Muscle of leg (tissue), 3 donors: ENCODE measurements at regions not wholly inside any gene's neighbourhood (a gene's known extent, or its start where the extent isn't known, plus 50 kb on each side); places are given as distances from the start of the nearest gene placed in this dataset.

Source experiments
- DNase-seq: peaks from one replicate; pipeline ENCODE4 v3.0.0; 2013
- H3K27ac ChIP-seq: one replicate; pipeline ENCODE4 v1.5.1; 2013; ENCODE audit warnings: mild to moderate bottlenecking, low read length, control low read depth
- H3K27me3 ChIP-seq: one replicate; pipeline ENCODE4 v1.6.1; 2013; ENCODE audit warnings: low read length; ENCODE audit not compliant: control insufficient read depth, insufficient read depth
- H3K36me3 ChIP-seq: one replicate; pipeline ENCODE4 v1.6.1; 2013; ENCODE audit warnings: low read length; ENCODE audit not compliant: control insufficient read depth, insufficient read depth
- H3K4me1 ChIP-seq: one replicate; pipeline ENCODE4 v1.6.1; 2013; ENCODE audit warnings: low read length; ENCODE audit not compliant: control insufficient read depth, insufficient read depth
- H3K4me3 ChIP-seq: one replicate; pipeline ENCODE4 v1.5.1; 2013; ENCODE audit warnings: low read length, control low read depth
- H3K9me3 ChIP-seq: replicated peaks from 2 replicates; pipeline ENCODE4 v1.6.1; 2013; ENCODE audit warnings: low read depth, low read length; ENCODE audit not compliant: control insufficient read depth
- WGBS: methylation state at CpG from one replicate; pipeline ENCODE4 v1.1.5; 2013; ENCODE audit warnings: missing lambda C conversion rate; ENCODE audit not compliant: insufficient coverage; 5-methylcytosine and 5-hydroxymethylcytosine counted together

DNA sequence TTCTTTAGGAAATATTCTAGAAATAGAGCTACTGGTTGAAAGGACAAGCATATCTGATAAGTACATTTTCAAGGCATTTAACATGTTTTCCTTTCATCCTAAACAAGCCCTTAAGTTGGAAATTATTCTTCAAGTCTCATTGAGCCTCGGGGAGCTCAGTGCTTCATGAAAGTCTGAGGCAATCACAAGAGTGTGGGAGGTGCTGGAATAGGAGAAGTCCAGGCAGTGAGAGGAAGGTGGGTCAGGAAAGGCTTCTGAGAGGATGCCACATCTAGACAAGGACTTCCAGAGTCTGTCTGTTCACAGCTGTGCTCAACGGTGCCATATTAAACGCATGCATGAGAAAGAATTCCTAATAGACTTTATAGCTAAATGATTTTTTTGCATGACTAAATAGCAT is 69.8 kb downstream of the CD83 start:
- no peak overlapping the region for H3K27ac ChIP-seq
- DNase-seq, result no peak
- no CpG with 5 or more reads among the region's 3 CpGs for WGBS
- peaks cover 2% of the 10 kb centered on the region for H3K9me3 ChIP-seq
- no peak overlapping the region for H3K4me3 ChIP-seq
- H3K36me3 ChIP-seq, result no peaks in the 10 kb centered on the region
- no peaks in the 10 kb centered on the region for H3K27me3 ChIP-seq
- no peaks in the 10 kb centered on the region for H3K4me1 ChIP-seq

DNA sequence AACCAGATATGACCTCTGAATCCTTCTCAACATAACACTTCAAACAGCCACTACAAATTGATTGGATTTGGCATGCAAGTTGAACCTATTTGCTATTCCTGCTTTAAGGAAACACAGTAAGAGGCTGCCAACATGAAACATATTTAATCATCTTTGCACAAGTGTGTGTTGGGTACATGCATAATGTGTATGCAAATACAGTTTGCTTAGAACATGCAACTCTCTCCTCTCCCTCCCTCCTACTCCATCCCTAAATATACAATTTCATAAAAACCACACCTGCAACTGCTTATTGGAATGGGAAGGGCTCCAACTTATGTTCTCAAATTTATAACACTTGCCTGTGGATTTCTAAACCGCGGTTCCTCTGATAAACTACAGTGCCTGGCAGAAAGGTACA is 71.5 kb downstream of the CD83 start:
- no peak for DNase-seq
- Histone ChIP-seq H3K36me3 (no peaks in the 10 kb centered on the region), H3K4me1 (peaks cover 4% of the 10 kb centered on the region), H3K27me3 (peaks cover 5% of the 10 kb centered on the region), H3K4me3 (no peak overlapping the region), H3K27ac (no peak overlapping the region), H3K9me3 (peaks cover 2% of the 10 kb centered on the region)
- no CpG with 5 or more reads among the region's 2 CpGs for WGBS

DNA sequence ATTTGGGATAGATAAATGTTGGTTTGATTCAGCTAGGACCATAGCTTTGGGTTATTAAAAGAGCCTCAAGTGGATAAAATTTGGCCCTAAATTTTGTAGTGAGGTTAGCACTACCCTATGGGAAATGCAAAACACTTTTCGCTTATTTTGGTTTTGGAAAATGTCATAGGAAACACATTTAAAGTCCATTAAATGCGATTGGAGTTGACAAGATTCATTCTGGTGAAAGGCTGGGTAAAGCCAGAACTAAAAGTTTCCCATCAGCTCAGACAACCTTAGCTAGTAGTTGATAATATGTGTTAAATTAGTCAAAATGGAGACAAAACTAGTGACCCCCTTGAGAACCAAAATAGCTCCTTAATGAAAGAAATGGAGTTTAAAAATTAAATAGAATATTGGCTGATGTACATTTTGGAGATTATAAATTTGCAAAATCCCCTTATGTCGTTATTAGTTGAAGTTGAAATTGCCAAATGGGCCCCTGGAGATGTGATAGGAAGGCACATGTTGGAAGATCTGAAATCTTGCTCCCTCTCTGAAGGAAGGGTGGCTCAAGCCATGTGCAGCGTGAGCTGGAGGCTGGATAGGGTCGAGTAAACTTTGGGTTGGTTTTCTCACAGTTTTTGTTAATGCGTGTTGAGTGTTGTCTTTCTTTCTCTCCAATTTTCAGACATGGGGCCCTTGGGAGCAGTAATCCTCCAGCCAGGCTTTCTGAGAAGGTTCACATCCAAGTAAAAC is 72.8 kb downstream of the CD83 start:
- Histone ChIP-seq H3K4me3 (no peak overlapping the region), H3K27me3 (peaks cover 5% of the 10 kb centered on the region), H3K36me3 (no peaks in the 10 kb centered on the region), H3K9me3 (peaks cover 2% of the 10 kb centered on the region), H3K27ac (no peak overlapping the region), H3K4me1 (peaks cover 4% of the 10 kb centered on the region)
- 33% methylated on average over 2 of the region's 6 CpGs for WGBS
- DNase-seq, result peak; percentile 76

DNA sequence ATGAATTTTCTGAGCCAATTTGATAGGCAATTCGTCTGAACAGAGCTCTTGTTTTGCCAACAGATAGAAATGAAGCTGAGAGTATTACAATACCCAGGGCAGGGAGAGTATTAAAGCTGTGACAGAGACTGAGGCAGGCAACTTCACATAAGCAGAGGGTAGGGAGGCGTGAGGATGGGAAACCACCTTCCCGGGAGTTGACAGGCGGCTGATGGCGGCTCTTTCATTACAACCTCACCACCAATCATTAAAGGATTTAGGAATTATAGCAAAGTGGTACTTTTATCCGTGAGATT is 73.3 kb downstream of the CD83 start:
- Histone ChIP-seq H3K27ac (no peak overlapping the region), H3K4me1 (peaks cover 4% of the 10 kb centered on the region), H3K4me3 (no peak overlapping the region), H3K36me3 (no peaks in the 10 kb centered on the region), H3K9me3 (no peaks in the 10 kb centered on the region), H3K27me3 (peaks cover 9% of the 10 kb centered on the region)
- 0% methylated on average over 1 of the region's 6 CpGs for WGBS
- no peak for DNase-seq

DNA sequence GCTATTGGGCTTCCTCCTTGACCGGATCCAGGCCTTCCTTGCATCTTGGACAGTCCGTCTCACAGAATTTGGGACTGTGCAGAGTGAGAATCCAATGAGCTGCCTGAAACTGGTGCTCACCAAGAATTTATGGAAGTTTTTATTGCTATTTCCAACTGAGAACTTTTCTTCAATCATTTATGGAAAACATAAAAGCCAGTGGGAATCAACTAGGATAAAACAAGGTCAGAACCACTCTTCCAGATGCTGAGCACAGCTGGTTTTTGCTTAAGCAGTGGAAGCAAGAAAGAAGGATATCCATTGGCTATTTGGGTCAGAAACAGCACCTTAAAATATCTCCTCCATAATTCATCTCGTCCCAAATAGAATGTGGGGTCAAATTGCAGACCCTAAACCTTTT is 74.2 kb downstream of the CD83 start:
- H3K27me3 ChIP-seq, result peaks cover 9% of the 10 kb centered on the region
- no peak overlapping the region for H3K27ac ChIP-seq
- H3K9me3 ChIP-seq, result no peaks in the 10 kb centered on the region
- 60% methylated on average over 1 of the region's 3 CpGs for WGBS
- no peak overlapping the region for H3K4me3 ChIP-seq
- DNase-seq, result peak; percentile 86
- no peaks in the 10 kb centered on the region for H3K36me3 ChIP-seq
- peaks cover 4% of the 10 kb centered on the region for H3K4me1 ChIP-seq

DNA sequence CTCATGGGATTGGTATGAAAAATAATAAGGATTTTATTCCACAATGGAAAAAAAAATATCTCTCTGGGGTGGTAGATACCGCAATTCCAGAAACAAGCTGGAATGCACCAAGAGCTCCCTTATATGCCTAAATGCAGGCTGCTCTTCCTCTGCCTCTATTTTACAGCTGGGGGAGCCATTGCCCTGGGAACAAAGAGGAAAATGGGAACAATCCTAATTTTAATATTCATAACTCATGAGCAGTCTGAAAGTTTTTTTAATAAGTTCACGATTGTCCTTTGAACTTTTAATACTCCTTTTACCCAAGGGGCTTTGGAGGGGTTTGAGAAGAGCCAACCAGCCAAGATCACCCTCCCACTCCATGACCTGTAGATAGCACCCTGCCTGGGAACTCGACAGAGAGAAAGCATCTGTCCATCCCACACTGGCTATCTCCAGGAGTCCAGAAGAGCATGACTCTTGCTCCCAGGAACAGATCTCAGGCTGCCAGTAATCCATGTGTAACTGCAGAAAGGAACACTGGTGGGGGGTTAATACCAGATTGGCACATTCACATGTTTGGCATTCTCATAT is 74.7 kb downstream of the CD83 start:
- H3K4me3 ChIP-seq, result no peak overlapping the region

DNA sequence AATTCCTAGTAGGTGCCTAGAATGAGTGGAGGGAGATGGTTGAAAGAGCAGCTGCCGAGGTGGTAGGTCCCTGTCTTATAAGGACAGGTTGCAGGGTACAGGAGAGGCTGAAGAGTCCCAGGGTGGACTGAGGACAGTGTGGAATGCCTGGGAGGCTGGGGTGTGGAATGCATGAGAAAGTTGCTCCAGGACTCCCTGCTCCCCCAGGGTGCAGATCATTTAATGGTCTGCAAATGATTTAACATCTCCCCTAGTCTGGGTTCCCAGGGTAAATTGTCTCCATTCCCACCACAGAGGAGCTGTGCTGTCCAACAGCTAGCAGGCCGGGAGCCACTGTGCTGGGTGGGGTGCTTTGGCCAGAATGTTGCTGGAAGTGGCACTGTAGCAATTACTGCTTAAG is 76.0 kb downstream of the CD83 start:
- Histone ChIP-seq H3K4me1 (peaks cover 4% of the 10 kb centered on the region), H3K27me3 (peaks cover 9% of the 10 kb centered on the region), H3K36me3 (no peaks in the 10 kb centered on the region), H3K27ac (no peak overlapping the region), H3K9me3 (no peaks in the 10 kb centered on the region), H3K4me3 (no peak overlapping the region)
- DNase-seq, result no peak
- WGBS, result 87% methylated on average over 1 of the region's 2 CpGs

More for the DNA sequence above, 74.7 kb downstream of the CD83 start:
- Histone ChIP-seq H3K4me1 (peaks cover 4% of the 10 kb centered on the region), H3K9me3 (no peaks in the 10 kb centered on the region), H3K36me3 (no peaks in the 10 kb centered on the region), H3K27ac (no peak overlapping the region), H3K27me3 (peaks cover 9% of the 10 kb centered on the region)
- whole genome bisulfite sequencing, result no CpG with 5 or more reads among the region's 3 CpGs
- peak; percentile 76 for DNase-seq

DNA sequence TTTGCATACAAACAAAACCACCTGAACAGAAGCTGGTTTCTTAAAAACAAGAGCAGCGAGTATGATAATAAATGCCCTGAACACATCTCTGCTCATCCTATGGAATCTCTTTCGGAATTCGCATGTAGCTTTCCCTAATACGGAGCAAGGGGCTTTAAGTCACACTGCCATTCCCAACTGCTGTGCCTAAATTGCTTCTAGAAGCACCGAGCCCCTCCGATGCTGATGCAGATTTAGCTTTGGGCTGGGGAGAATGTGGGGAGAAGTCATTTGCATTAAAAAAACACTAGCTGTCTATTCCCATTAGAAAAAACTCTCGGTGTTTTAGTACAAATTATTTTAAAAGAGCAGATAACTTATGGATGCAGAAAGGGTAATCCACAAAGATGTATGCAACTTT is 76.9 kb downstream of the CD83 start:
- Histone ChIP-seq H3K4me1 (peaks cover 4% of the 10 kb centered on the region), H3K9me3 (no peaks in the 10 kb centered on the region), H3K4me3 (no peak overlapping the region), H3K27ac (no peak overlapping the region), H3K27me3 (peaks cover 9% of the 10 kb centered on the region), H3K36me3 (no peaks in the 10 kb centered on the region)
- WGBS, result no CpG with 5 or more reads among the region's 7 CpGs
- no peak for DNase-seq

DNA sequence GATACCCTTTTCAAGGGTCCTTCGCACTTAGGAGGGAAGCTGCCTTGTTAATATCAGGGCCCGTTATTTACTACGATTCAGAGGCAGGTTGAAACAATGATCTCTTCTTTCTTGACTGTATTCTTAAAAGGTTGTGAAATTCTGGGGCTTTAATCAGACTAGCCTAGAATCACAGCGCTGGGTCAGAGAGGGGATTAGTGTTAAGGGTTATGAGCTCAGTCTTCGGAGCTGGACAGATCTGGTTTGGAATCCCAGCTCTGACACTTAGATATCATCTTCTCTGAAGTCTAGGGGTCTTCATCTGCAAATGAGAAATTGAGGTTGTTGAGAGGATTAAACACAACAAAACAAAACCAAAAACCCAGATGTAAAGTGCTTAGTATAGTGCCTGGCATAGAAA is 77.4 kb downstream of the CD83 start:
- Histone ChIP-seq H3K27ac (no peak overlapping the region), H3K9me3 (no peaks in the 10 kb centered on the region), H3K36me3 (no peaks in the 10 kb centered on the region), H3K4me1 (peaks cover 4% of the 10 kb centered on the region), H3K27me3 (peaks cover 9% of the 10 kb centered on the region), H3K4me3 (no peak overlapping the region)
- DNase-seq, result no peak
- no CpG with 5 or more reads among the region's 5 CpGs for WGBS

DNA sequence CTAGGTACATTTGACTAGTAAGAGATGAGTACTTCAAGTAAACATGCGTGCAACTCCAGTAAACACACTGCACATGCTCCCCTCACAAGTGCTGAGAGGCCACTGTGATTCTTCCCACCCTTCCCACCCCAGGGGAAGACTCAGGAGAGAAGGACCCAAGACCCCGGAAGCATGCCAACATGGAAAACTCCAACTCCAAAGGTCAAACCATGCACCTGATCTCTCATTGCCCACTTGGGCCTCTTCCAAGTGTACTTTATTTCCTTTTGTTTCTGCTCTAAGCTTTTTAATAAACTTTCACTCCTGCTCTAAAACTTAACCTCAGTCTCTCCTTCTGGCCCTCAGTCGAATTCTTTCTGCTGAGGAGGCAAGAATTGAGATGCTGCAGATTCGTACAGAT is 78.5 kb downstream of the CD83 start:
- H3K27ac ChIP-seq, result no peak overlapping the region
- H3K36me3 ChIP-seq, result no peaks in the 10 kb centered on the region
- peaks cover 4% of the 10 kb centered on the region for H3K4me1 ChIP-seq
- no peak for DNase-seq
- no peak overlapping the region for H3K4me3 ChIP-seq
- no peaks in the 10 kb centered on the region for H3K9me3 ChIP-seq
- 100% methylated on average over 2 of the region's 4 CpGs for WGBS
- H3K27me3 ChIP-seq, result peaks cover 9% of the 10 kb centered on the region

DNA sequence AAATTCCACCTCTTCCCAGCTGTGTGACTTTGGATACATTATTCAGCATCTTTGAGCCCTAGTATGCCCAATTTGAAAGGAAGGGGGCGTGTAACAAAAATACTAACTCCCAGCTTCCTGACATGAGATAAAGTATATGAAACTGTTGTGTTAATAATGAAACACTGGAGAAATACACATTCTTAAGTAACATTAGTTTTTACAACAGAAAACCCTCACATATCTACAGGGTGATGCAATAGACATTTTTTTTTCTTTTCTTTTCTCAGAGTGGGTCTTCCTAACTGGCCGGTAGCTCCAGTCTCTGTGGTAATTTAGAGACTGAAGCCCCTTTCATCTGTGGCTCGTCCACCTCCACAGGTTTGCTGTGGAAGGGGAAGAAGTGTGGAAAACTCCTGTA is 79.5 kb downstream of the CD83 start:
- Histone ChIP-seq H3K36me3 (no peaks in the 10 kb centered on the region), H3K9me3 (no peaks in the 10 kb centered on the region), H3K4me3 (no peak overlapping the region), H3K27me3 (peaks cover 9% of the 10 kb centered on the region), H3K4me1 (peaks cover 4% of the 10 kb centered on the region), H3K27ac (no peak overlapping the region)
- no peak for DNase-seq
- 80% methylated on average over 1 of the region's 3 CpGs for WGBS
